ENCODE measurements at regions not wholly inside any gene's neighbourhood (a gene's known extent, or its start where the extent isn't known, plus 50 kb on each side); places are given as distances from the start of the nearest gene placed in this dataset.

DNA sequence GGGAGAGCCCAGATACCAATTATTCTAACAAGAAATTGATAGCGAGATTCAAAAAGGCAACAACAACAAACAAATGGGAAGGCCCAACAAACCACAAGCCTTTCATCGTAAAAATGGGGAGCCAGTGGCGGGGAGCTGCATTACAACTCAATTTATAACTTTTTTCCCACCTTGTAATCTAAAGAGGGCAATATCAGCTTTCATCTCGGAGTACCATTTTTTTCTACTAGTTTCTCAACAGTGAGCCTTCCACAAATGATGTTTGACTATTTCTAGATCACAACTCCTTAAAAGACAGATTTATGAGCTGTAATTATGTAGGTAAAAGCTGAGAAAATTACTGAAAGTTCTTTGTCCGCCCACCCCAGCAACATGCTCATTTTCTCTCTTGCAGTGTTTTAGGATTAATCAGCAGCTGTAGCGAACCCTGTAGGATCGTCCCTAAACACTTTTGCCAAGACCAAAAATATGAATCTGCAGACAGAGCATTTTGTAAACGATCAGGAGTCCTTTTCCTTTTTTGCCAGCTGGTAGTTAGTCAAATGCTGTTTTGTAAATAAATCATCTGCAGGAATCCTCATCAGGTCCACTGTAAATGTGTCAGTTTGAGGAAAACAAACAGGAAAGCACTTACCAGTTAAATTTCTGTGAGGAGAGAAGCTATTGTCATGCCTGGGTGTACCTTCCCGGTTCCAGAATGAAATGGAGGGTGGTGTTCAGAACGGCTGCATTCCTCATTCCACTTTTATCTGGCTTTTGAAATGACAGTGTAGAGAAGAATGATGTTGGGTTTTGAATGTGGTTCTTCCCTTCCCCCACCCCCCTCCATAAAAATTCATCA, 53.2 kb downstream of the EEF1B2 start:
- no peak overlapping the region for H3K9ac ChIP-seq (ENCODE audit: low read length in 5 of 5)
- no peak overlapping the region for H3K27ac ChIP-seq (ENCODE audit: low read depth, low read length)
- peak overlapping the region in 3 of 5 donors; percentile 26 to 45 (median 32) for H3K4me3 ChIP-seq (ENCODE audit: low read depth in 1 of 5, low read length in 5 of 5)
- no peaks in the 10 kb centered on the region for H3K27me3 ChIP-seq (ENCODE audit: control insufficient read depth in 5 of 5, insufficient read depth in 4 of 5, low read length in 5 of 5)
- no peaks in the 10 kb centered on the region for H3K36me3 ChIP-seq (ENCODE audit: control insufficient read depth in 5 of 5, insufficient read depth in 5 of 5, low read length in 5 of 5)
- H3K4me1 ChIP-seq (ENCODE audit: control insufficient read depth in 5 of 5, insufficient read depth in 5 of 5, low read length in 5 of 5): peaks cover 0 to 4% (median 3%) of the 10 kb centered on the region in 5 donors
- H3K9me3 ChIP-seq (ENCODE audit: control insufficient read depth in 5 of 5, low read length in 5 of 5): no peaks in the 10 kb centered on the region

DNA sequence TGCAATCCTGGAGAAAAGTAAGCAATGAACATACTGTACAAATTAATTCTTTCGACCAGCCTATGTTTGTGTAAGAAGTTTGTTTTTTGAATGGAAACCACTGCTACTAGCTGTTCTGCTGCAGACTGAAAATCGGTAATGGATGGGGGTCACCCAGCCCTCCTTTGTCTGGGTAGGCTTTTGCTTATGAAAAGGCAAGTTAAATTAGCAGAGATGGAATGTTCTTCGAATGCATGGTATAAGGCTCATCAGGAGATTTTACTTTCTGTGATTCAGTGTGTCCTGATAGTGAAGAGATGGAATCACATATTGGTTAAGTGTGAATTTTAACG, 53.8 kb downstream of the EEF1B2 start:
- Histone ChIP-seq H3K27me3 (ENCODE audit: control insufficient read depth in 5 of 5, insufficient read depth in 4 of 5, low read length in 5 of 5) (no peaks in the 10 kb centered on the region), H3K36me3 (ENCODE audit: control insufficient read depth in 5 of 5, insufficient read depth in 5 of 5, low read length in 5 of 5) (no peaks in the 10 kb centered on the region), H3K27ac (ENCODE audit: low read depth, low read length) (no peak overlapping the region), H3K9me3 (ENCODE audit: control insufficient read depth in 5 of 5, low read length in 5 of 5) (no peaks in the 10 kb centered on the region), H3K4me1 (ENCODE audit: control insufficient read depth in 5 of 5, insufficient read depth in 5 of 5, low read length in 5 of 5) (peaks cover 0 to 4% (median 3%) of the 10 kb centered on the region in 5 donors), H3K9ac (ENCODE audit: low read length in 5 of 5) (no peak overlapping the region), H3K4me3 (ENCODE audit: low read depth in 1 of 5, low read length in 5 of 5) (peak overlapping the region in 1 of 5 donors; percentile 32)

DNA sequence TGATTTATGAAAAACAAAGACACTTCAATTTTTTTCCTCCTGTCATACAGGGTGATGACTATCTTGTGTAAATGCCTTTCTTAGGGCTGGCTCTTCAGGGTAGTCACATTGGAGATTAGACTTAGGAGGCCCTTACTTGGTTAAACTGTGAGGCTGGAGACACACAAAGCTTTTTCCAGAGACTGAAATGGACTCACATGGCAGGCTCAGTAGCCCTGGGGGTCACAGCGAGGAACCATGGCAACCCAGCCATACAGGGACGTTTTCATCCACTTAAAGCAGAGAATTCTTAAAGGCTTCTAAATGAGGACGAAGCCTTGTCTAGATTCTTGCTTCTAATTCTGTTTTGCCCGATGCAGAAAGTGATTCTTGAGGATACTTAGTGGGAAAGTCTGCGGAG, 57.3 kb upstream of the ZDBF2 start:
- H3K9ac ChIP-seq (ENCODE audit: low read length in 5 of 5): no peak overlapping the region
- H3K4me3 ChIP-seq (ENCODE audit: low read depth in 1 of 5, low read length in 5 of 5): no peak overlapping the region
- H3K9me3 ChIP-seq (ENCODE audit: control insufficient read depth in 5 of 5, low read length in 5 of 5): peaks cover 0 to 6% (median 4%) of the 10 kb centered on the region in 5 donors
- H3K27ac ChIP-seq (ENCODE audit: low read depth, low read length): no peak overlapping the region
- H3K36me3 ChIP-seq (ENCODE audit: control insufficient read depth in 5 of 5, insufficient read depth in 5 of 5, low read length in 5 of 5): no peaks in the 10 kb centered on the region
- peaks cover 0 to 4% (median 3%) of the 10 kb centered on the region in 5 donors for H3K4me1 ChIP-seq (ENCODE audit: control insufficient read depth in 5 of 5, insufficient read depth in 5 of 5, low read length in 5 of 5)
- no peaks in the 10 kb centered on the region for H3K27me3 ChIP-seq (ENCODE audit: control insufficient read depth in 5 of 5, insufficient read depth in 4 of 5, low read length in 5 of 5)

DNA sequence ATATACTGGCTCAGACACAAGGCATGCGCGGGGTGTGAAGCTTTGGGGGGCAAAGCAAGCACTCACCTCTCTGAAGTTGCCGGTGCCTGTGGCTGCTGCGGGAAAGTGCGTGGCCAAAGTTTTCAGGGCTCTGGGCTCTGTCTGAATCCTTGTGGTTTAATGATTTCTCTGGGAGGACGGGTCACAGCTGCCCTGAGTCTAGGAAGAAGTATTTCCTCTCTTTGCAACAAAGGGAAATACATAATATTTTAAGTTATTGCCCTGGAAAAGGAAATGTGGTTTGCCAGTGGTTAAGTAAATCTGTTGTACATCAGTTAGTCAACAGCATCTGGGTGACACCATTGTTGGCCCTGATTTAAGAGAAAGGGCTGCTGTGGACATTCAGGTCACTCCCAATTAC, 56.7 kb upstream of the ZDBF2 start:
- H3K4me3 ChIP-seq (ENCODE audit: low read depth in 1 of 5, low read length in 5 of 5): no peak overlapping the region

DNA sequence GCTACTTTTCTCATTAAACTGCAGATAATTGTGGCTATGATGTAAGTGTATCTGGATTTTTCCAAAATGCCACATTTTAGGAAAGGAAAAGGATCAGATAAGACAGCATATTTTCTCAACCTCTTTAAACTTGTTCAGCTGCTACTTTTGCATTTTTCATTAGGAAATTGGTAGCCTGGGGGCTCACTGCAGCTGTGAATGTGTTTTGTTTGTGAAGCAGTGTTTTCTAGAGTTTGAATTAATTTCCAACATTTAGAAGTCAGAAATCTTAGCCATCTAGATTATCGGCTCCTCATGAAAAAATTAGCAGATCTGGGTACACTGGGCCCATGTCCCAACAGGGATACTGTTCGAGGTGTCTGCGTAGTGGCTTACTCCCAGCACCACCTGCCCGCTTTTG, 56.3 kb upstream of the ZDBF2 start:
- H3K36me3 ChIP-seq (ENCODE audit: control insufficient read depth in 5 of 5, insufficient read depth in 5 of 5, low read length in 5 of 5): no peaks in the 10 kb centered on the region
- peaks cover 0 to 2% (median 0%) of the 10 kb centered on the region in 5 donors for H3K4me1 ChIP-seq (ENCODE audit: control insufficient read depth in 5 of 5, insufficient read depth in 5 of 5, low read length in 5 of 5)
- H3K4me3 ChIP-seq (ENCODE audit: low read depth in 1 of 5, low read length in 5 of 5): no peak overlapping the region
- H3K9me3 ChIP-seq (ENCODE audit: control insufficient read depth in 5 of 5, low read length in 5 of 5): peaks cover 0 to 6% (median 4%) of the 10 kb centered on the region in 5 donors
- H3K9ac ChIP-seq (ENCODE audit: low read length in 5 of 5): no peak overlapping the region
- no peaks in the 10 kb centered on the region for H3K27me3 ChIP-seq (ENCODE audit: control insufficient read depth in 5 of 5, insufficient read depth in 4 of 5, low read length in 5 of 5)
- no peak overlapping the region for H3K27ac ChIP-seq (ENCODE audit: low read depth, low read length)

More for the DNA sequence above, 56.7 kb upstream of the ZDBF2 start:
- Histone ChIP-seq H3K4me1 (ENCODE audit: control insufficient read depth in 5 of 5, insufficient read depth in 5 of 5, low read length in 5 of 5) (peaks cover 0 to 4% (median 3%) of the 10 kb centered on the region in 5 donors), H3K27me3 (ENCODE audit: control insufficient read depth in 5 of 5, insufficient read depth in 4 of 5, low read length in 5 of 5) (no peaks in the 10 kb centered on the region), H3K9ac (ENCODE audit: low read length in 5 of 5) (no peak overlapping the region), H3K9me3 (ENCODE audit: control insufficient read depth in 5 of 5, low read length in 5 of 5) (peaks cover 0 to 6% (median 4%) of the 10 kb centered on the region in 5 donors), H3K27ac (ENCODE audit: low read depth, low read length) (no peak overlapping the region), H3K36me3 (ENCODE audit: control insufficient read depth in 5 of 5, insufficient read depth in 5 of 5, low read length in 5 of 5) (no peaks in the 10 kb centered on the region)

DNA sequence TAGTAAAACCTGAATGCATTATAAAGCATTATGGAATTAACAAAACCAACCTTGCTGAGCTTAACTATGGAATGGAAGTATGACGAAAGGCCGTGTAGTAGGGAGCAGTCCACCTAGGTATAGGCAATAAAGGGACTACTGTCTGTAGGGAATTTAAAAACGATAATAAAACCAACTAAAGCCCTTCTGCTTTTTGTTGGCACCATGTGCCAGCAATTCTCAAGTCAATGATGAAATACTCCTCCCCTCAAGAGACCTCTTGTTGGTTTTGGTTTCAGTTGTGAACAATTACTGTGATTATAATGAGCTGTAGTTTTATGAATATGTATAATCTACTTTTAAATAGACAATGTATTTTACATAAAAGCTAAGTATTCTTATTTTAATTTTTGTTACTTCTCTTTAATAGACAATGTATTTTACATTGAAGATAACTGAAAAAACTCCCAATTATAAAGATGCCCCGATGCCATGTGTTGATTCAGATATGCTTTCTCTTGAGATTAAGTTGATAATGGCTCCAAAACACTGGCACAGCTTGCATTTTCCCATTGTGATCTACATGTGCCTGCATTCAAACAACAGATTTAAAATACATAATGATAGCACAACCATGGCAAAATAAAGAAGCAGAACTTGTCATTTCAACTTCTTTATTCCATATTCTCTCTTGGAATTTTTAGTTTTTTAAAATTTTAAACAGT, 55.5 kb upstream of the ZDBF2 start:
- Histone ChIP-seq H3K36me3 (ENCODE audit: control insufficient read depth in 5 of 5, insufficient read depth in 5 of 5, low read length in 5 of 5) (no peaks in the 10 kb centered on the region), H3K27ac (ENCODE audit: low read depth, low read length) (no peak overlapping the region), H3K9me3 (ENCODE audit: control insufficient read depth in 5 of 5, low read length in 5 of 5) (peaks cover 0 to 6% (median 4%) of the 10 kb centered on the region in 5 donors), H3K9ac (ENCODE audit: low read length in 5 of 5) (no peak overlapping the region), H3K4me1 (ENCODE audit: control insufficient read depth in 5 of 5, insufficient read depth in 5 of 5, low read length in 5 of 5) (no peaks in the 10 kb centered on the region), H3K4me3 (ENCODE audit: low read depth in 1 of 5, low read length in 5 of 5) (no peak overlapping the region), H3K27me3 (ENCODE audit: control insufficient read depth in 5 of 5, insufficient read depth in 4 of 5, low read length in 5 of 5) (no peaks in the 10 kb centered on the region)

DNA sequence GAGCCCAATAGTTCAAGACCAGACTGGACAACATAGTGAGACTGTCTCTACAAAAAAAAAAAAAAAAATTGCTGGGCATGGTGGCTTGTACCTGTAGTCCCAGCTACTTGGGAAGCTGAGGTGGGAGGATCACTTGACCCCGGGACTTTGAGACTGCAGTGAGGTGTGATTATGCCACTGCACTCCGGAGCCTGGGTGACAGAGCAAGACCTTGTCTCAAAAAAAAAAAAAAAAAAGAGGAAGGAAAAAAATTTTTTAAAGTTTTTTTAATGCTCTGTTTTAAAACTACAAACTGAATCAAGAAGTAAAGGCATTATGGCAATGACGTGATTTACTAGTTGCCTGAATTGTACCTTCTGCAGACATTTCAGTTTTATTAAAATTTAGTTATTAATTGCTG, 54.5 kb upstream of the ZDBF2 start:
- Histone ChIP-seq H3K4me3 (ENCODE audit: low read depth in 1 of 5, low read length in 5 of 5) (no peak overlapping the region), H3K36me3 (ENCODE audit: control insufficient read depth in 5 of 5, insufficient read depth in 5 of 5, low read length in 5 of 5) (no peaks in the 10 kb centered on the region), H3K9me3 (ENCODE audit: control insufficient read depth in 5 of 5, low read length in 5 of 5) (peaks cover 0 to 6% (median 4%) of the 10 kb centered on the region in 5 donors), H3K27me3 (ENCODE audit: control insufficient read depth in 5 of 5, insufficient read depth in 4 of 5, low read length in 5 of 5) (no peaks in the 10 kb centered on the region), H3K27ac (ENCODE audit: low read depth, low read length) (no peak overlapping the region), H3K9ac (ENCODE audit: low read length in 5 of 5) (no peak overlapping the region), H3K4me1 (ENCODE audit: control insufficient read depth in 5 of 5, insufficient read depth in 5 of 5, low read length in 5 of 5) (no peaks in the 10 kb centered on the region)

DNA sequence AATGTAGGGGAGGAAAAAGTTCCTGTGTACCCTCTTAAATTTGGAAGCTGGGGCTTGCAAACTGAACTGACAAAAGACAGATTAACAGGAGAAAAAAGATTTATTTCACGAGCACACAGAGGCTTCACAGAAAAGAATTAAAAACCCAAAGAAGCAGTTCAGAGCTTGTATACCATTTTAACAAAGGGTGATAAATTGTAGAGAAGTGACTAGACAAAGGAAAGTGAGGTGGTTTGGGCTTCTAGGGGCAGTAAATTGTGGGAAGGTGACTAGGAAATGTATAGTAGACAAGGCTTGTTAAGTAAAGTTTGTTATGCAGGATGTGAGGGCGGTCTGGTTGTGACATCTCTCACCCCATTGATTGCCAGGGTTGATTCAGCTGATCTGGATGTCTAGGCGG, 53.5 kb upstream of the ZDBF2 start:
- no peak overlapping the region for H3K27ac ChIP-seq (ENCODE audit: low read depth, low read length)
- H3K4me3 ChIP-seq (ENCODE audit: low read depth in 1 of 5, low read length in 5 of 5): no peak overlapping the region
- H3K27me3 ChIP-seq (ENCODE audit: control insufficient read depth in 5 of 5, insufficient read depth in 4 of 5, low read length in 5 of 5): no peaks in the 10 kb centered on the region
- H3K9me3 ChIP-seq (ENCODE audit: control insufficient read depth in 5 of 5, low read length in 5 of 5): peaks cover 0 to 6% (median 4%) of the 10 kb centered on the region in 5 donors
- H3K36me3 ChIP-seq (ENCODE audit: control insufficient read depth in 5 of 5, insufficient read depth in 5 of 5, low read length in 5 of 5): no peaks in the 10 kb centered on the region
- H3K9ac ChIP-seq (ENCODE audit: low read length in 5 of 5): no peak overlapping the region
- no peaks in the 10 kb centered on the region for H3K4me1 ChIP-seq (ENCODE audit: control insufficient read depth in 5 of 5, insufficient read depth in 5 of 5, low read length in 5 of 5)

All from subcutaneous abdominal adipose tissue (tissue), 5 donors.